GM12878 (cell line): ENCODE measurements at regions not wholly inside any gene's neighbourhood (a gene's known extent, or its start where the extent isn't known, plus 50 kb on each side); places are given as distances from the start of the nearest gene placed in this dataset.

Source experiments
- ATAC-seq: fragments of 200-7000 bp; cut with Tn5 transposase; 3 replicates; pipeline ENCODE4 v1.9.1; 2020; ENCODE audit warnings: mild to moderate bottlenecking, moderate library complexity
- BruUV-seq: library from RNA; stranded (reverse); fragments of 400-500 nt; replicated peaks from 2 replicates; lab custom pipeline; 2021; lab: Mats Ljungman, UMichigan
- CTCF ChIA-PET: fragments of 300-600 bp; sonication (Branson Sonifier 250); formaldehyde crosslinking; extraction: SDS; loops from one replicate; lab custom pipeline; 2021; ENCODE audit warnings: inconsistent platforms; lab: Yijun Ruan, JAX
- POLR2A ChIA-PET: fragments of 350-600 bp; formaldehyde crosslinking; extraction: SDS; loops from one replicate; lab custom pipeline; 2021; ENCODE audit warnings: inconsistent platforms; lab: Charles Lee
- RAD21 ChIA-PET: fragments of 300-600 bp; sonication (Branson Sonifier 250); formaldehyde crosslinking; loops from one replicate; lab custom pipeline; 2023; ENCODE audit warnings: antibody characterized with exemption; ENCODE audit not compliant: unreplicated experiment; lab: Charles Lee
- SMC1A ChIA-PET: fragments of 300-600 bp; sonication (Branson Sonifier 250); formaldehyde crosslinking; loops from one replicate; lab custom pipeline; 2023; ENCODE audit not compliant: unreplicated experiment, uncharacterized antibody; lab: Charles Lee
- DNase-seq: peaks from one replicate; pipeline ENCODE4 v3.0.0-alpha.2; 2011; ENCODE audit warnings: low read depth, low spot score
- FAIRE-seq: peaks from 3 replicates; lab custom pipeline; 2011; peaks lifted over from hg19 to GRCh38; lab: Jason Lieb, UNC
- H2AFZ ChIP-seq: 2 replicates; pipeline ENCODE4 v1.6.0; 2011; ENCODE audit warnings: low read depth, low read length, control low read depth; ENCODE audit not compliant: control insufficient read depth
- H3K27ac ChIP-seq: 2 replicates; pipeline ENCODE4 v1.5.1; 2011; ENCODE audit warnings: control low read depth; ENCODE audit not compliant: control insufficient read depth, insufficient read depth
- H3K27me3 ChIP-seq, 2 experiments: replicated peaks in 1 of 2; 2 replicates each; pipeline versions ENCODE4 v1.6.0 to v1.6.1; 2011; ENCODE audit warnings: low read length in 1 of 2; ENCODE audit not compliant: control insufficient read depth in 2 of 2, insufficient read depth in 2 of 2
- H3K36me3 ChIP-seq, 2 experiments: 2 replicates each; pipeline ENCODE4 v1.5.1; 2011; ENCODE audit warnings: low read length in 1 of 2; ENCODE audit not compliant: control insufficient read depth in 2 of 2, insufficient read depth in 2 of 2
- H3K4me1 ChIP-seq: 2 replicates; pipeline ENCODE4 v1.6.1; 2011; ENCODE audit warnings: mild to moderate bottlenecking, low read length, moderate library complexity, mixed read lengths; ENCODE audit not compliant: control insufficient read depth, insufficient read depth
- H3K4me2 ChIP-seq: 2 replicates; pipeline ENCODE4 v1.6.0; 2011; ENCODE audit warnings: control low read depth; ENCODE audit not compliant: control insufficient read depth, insufficient read depth
- H3K4me3 ChIP-seq: fragments of 200-600 bp; sonication (generic); 2 replicates; pipeline ENCODE4 v1.5.1; 2016
- H3K79me2 ChIP-seq: 2 replicates; pipeline ENCODE4 v1.6.0; 2011; ENCODE audit warnings: low read length; ENCODE audit not compliant: control insufficient read depth, insufficient read depth
- H3K9ac ChIP-seq: 2 replicates; pipeline ENCODE4 v1.8.0; 2011; ENCODE audit warnings: low read length, control low read depth, mixed read lengths; ENCODE audit not compliant: control insufficient read depth, insufficient read depth
- H3K9me3 ChIP-seq: replicated peaks from 3 replicates; pipeline ENCODE4 v1.5.1; 2011; ENCODE audit warnings: mild to moderate bottlenecking, low read length; ENCODE audit not compliant: control insufficient read depth, insufficient read depth
- H4K20me1 ChIP-seq: 2 replicates; pipeline ENCODE4 v1.6.0; 2011; ENCODE audit not compliant: control insufficient read depth, insufficient read depth
- BCL11A ChIP-seq: IDR thresholded peaks from 2 replicates; pipeline ENCODE4 v1.6.1; 2011; ENCODE audit warnings: low read depth, low read length
- BRCA1 ChIP-seq: IDR thresholded peaks from 2 replicates; pipeline ENCODE4 v1.6.1; 2011; ENCODE audit warnings: low read depth, low read length, improper control_type of control experiment
- CREM ChIP-seq: IDR thresholded peaks from 2 replicates; pipeline ENCODE4 v1.6.1; 2014; ENCODE audit warnings: antibody characterized with exemption, low read depth
- ESRRA ChIP-seq: IDR thresholded peaks from 2 replicates; pipeline ENCODE4 v1.6.1; 2012; ENCODE audit warnings: mild to moderate bottlenecking, low read length, improper control_type of control experiment
- HSF1 ChIP-seq: fragments of 150-350 bp; IDR thresholded peaks from 2 replicates; pipeline ENCODE4 v1.6.1; 2014; ENCODE audit warnings: mild to moderate bottlenecking, low read depth, low read length
- IRF4 ChIP-seq: IDR thresholded peaks from 2 replicates; pipeline ENCODE4 v1.6.1; 2011; ENCODE audit warnings: low read depth, low read length
- MTA2 ChIP-seq: fragments of 450-650 bp; IDR thresholded peaks from 2 replicates; pipeline ENCODE4 v1.6.1; 2016; ENCODE audit warnings: low read depth, mild to moderate bottlenecking, moderate library complexity
- MYB ChIP-seq: fragments of 150-350 bp; IDR thresholded peaks from 2 replicates; pipeline ENCODE4 v1.6.1; 2014; ENCODE audit warnings: mild to moderate bottlenecking, low read depth, low read length, borderline replicate concordance
- PAX8 ChIP-seq: fragments of 450-650 bp; IDR thresholded peaks from 2 replicates; pipeline ENCODE4 v1.6.1; 2017; ENCODE audit warnings: mild to moderate bottlenecking, moderate library complexity
- POU2F2 ChIP-seq: IDR thresholded peaks from 3 replicates; pipeline ENCODE4 v1.6.1; 2011; ENCODE audit warnings: low read depth, mild to moderate bottlenecking, low read length, borderline replicate concordance
- SIN3A ChIP-seq: IDR thresholded peaks from 2 replicates; pipeline ENCODE4 v1.6.1; 2012; ENCODE audit warnings: low read depth, low read length, improper control_type of control experiment
- SMAD5 ChIP-seq: IDR thresholded peaks from 2 replicates; pipeline ENCODE4 v1.6.1; 2016; ENCODE audit warnings: antibody characterized with exemption, low read depth
- SP1 ChIP-seq: IDR thresholded peaks from one replicate; pipeline ENCODE4 v1.6.1; 2011; ENCODE audit warnings: low read depth, low read length
- TCF7 ChIP-seq: IDR thresholded peaks from 2 replicates; pipeline ENCODE4 v1.6.1; 2014; ENCODE audit warnings: antibody characterized with exemption, borderline replicate concordance
- USF1 ChIP-seq: IDR thresholded peaks from 2 replicates; pipeline ENCODE4 v1.6.1; 2011; ENCODE audit warnings: borderline replicate concordance, low read depth, mild to moderate bottlenecking, moderate library complexity, mixed read lengths, low read length; ENCODE audit not compliant: insufficient read depth; ENCODE audit errors: extremely low read length
- WRNIP1 ChIP-seq: IDR thresholded peaks from 2 replicates; pipeline ENCODE4 v1.6.1; 2011; ENCODE audit warnings: low read depth, low read length, improper control_type of control experiment, borderline replicate concordance
- ZNF217 ChIP-seq: fragments of 450-650 bp; IDR thresholded peaks from 2 replicates; pipeline ENCODE4 v1.6.1; 2017; ENCODE audit warnings: antibody characterized with exemption, mild to moderate bottlenecking
- WGBS: methylation state at CpG from one replicate; pipeline ENCODE4 v1.1.6; 2016; ENCODE audit warnings: low lambda C conversion rate; ENCODE audit not compliant: insufficient replicate concordance, insufficient coverage; ENCODE audit errors: missing lambda C conversion rate; 5-methylcytosine and 5-hydroxymethylcytosine counted together
- in situ Hi-C: fragments of 300-500 bp; cut with MboI; formaldehyde crosslinking; loops from 9 replicates; pipeline ENCODE4 v1.14.3; 2018; ENCODE audit warnings: mixed read lengths
- intact Hi-C: fragments of 100-400 bp; cut with micrococcal nuclease; formaldehyde crosslinking; loops from one replicate; pipeline ENCODE4 v1.14.2; 2022; ENCODE audit not compliant: unreplicated experiment
- TF ChIP-seq, protein P1 (sequence below): fragments of 150-350 bp; IDR thresholded peaks from 2 replicates; pipeline ENCODE4 v1.6.1; 2016; ENCODE audit warnings: low read depth, low read length

- FAIRE-seq (no peak), ATAC-seq (no peak), DNase-seq (no peak)
- H3K4me3 ChIP-seq: no peak overlapping the region
- no peak overlapping the region for H3K4me2 ChIP-seq
- TF ChIP-seq ESRRA (no peak), USF1 (no peak), BCL11A (no peak), HSF1 (no peak), IRF4 (no peak), WRNIP1 (no peak), ZNF217 (no peak), SMAD5 (no peak), BRCA1 (no peak), POU2F2 (no peak), CREM (no peak), SP1 (no peak), TCF7 (no peak), MYB (no peak), SIN3A (no peak), PAX8 (no peak), MTA2 (no peak)
- TF ChIP-seq, protein P1, sequence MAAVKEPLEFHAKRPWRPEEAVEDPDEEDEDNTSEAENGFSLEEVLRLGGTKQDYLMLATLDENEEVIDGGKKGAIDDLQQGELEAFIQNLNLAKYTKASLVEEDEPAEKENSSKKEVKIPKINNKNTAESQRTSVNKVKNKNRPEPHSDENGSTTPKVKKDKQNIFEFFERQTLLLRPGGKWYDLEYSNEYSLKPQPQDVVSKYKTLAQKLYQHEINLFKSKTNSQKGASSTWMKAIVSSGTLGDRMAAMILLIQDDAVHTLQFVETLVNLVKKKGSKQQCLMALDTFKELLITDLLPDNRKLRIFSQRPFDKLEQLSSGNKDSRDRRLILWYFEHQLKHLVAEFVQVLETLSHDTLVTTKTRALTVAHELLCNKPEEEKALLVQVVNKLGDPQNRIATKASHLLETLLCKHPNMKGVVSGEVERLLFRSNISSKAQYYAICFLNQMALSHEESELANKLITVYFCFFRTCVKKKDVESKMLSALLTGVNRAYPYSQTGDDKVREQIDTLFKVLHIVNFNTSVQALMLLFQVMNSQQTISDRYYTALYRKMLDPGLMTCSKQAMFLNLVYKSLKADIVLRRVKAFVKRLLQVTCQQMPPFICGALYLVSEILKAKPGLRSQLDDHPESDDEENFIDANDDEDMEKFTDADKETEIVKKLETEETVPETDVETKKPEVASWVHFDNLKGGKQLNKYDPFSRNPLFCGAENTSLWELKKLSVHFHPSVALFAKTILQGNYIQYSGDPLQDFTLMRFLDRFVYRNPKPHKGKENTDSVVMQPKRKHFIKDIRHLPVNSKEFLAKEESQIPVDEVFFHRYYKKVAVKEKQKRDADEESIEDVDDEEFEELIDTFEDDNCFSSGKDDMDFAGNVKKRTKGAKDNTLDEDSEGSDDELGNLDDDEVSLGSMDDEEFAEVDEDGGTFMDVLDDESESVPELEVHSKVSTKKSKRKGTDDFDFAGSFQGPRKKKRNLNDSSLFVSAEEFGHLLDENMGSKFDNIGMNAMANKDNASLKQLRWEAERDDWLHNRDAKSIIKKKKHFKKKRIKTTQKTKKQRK: no peak
- H3K4me1 ChIP-seq: no peaks in the 10 kb centered on the region
- H3K36me3 ChIP-seq: no peaks in the 10 kb centered on the region
- no peak overlapping the region for H3K27ac ChIP-seq
- no peaks in the 10 kb centered on the region for H3K79me2 ChIP-seq
- RAD21 ChIA-PET: no interaction called here
- no TSS peak for BruUV-seq
- no peaks in the 10 kb centered on the region for H3K9me3 ChIP-seq
- H2AFZ ChIP-seq: no peak overlapping the region
- CTCF ChIA-PET: interaction anchor here (0.6 to 1.5 kb wide), 2 partner anchors 126 to 835 kb away, joined by 3 read pairs; no protein-coding TSS in a partner anchor
- SMC1A ChIA-PET: interaction anchor here (1.2 kb wide), 1 partner anchor 35 kb away, joined by 3 read pairs; no protein-coding TSS in a partner anchor
- 18% methylated on average over 5 of the region's 5 CpGs for WGBS
- POLR2A ChIA-PET: no interaction called here
- no peaks in the 10 kb centered on the region for H4K20me1 ChIP-seq
- intact Hi-C loops: no loop called here
- in situ Hi-C loops: no loop called here
- no peaks in the 10 kb centered on the region for H3K27me3 ChIP-seq
- H3K9ac ChIP-seq: no peak overlapping the region
Observed at GRCh38 chr5:127187706-127188105, 102.9 kb upstream of the MEGF10 start.
